H1 (cell line): ENCODE measurements at regions not wholly inside any gene's neighbourhood (a gene's known extent, or its start where the extent isn't known, plus 50 kb on each side); places are given as distances from the start of the nearest gene placed in this dataset.

Source experiments
- CTCF ChIA-PET: fragments of 300-600 bp; sonication (Branson Sonifier 250); formaldehyde crosslinking; loops from one replicate; lab custom pipeline; 2021; ENCODE audit not compliant: partially characterized antibody; lab: Charles Lee
- POLR2A ChIA-PET: fragments of 300-600 bp; sonication (Branson Sonifier 250); formaldehyde crosslinking; loops from one replicate; lab custom pipeline; 2021; ENCODE audit warnings: inconsistent platforms; ENCODE audit not compliant: partially characterized antibody; lab: Charles Lee
- DNase-seq, 2 experiments: peaks; one replicate each; pipeline versions ENCODE4 v3.0.0 to v3.0.0-alpha.2; 2010 to 2022; ENCODE audit warnings: low spot score in 2 of 2, low read depth in 1 of 2, mixed read lengths in 1 of 2
- FAIRE-seq: peaks from 2 replicates; lab custom pipeline; 2011; peaks lifted over from hg19 to GRCh38; lab: Jason Lieb, UNC
- H2AFZ ChIP-seq: 2 replicates; pipeline ENCODE4 v1.8.1; 2012; ENCODE audit warnings: low read length, inconsistent platforms
- H2AK5ac ChIP-seq: 2 replicates; pipeline ENCODE4 v1.6.1; 2013; ENCODE audit warnings: low read depth, low read length
- H2BK120ac ChIP-seq: replicated peaks from 2 replicates; pipeline ENCODE3; 2013; ENCODE audit warnings: low read depth, low read length, inconsistent platforms
- H2BK12ac ChIP-seq: 2 replicates; pipeline ENCODE4 v1.6.1; 2013; ENCODE audit warnings: low read depth, low read length
- H2BK15ac ChIP-seq: 2 replicates; pipeline ENCODE4 v1.6.1; 2013; ENCODE audit warnings: low read length
- H2BK20ac ChIP-seq: 2 replicates; pipeline ENCODE4 v1.6.1; 2013; ENCODE audit warnings: low read length
- H2BK5ac ChIP-seq: 2 replicates; pipeline ENCODE4 v1.6.1; 2013; ENCODE audit warnings: low read depth, low read length
- H3K14ac ChIP-seq: 2 replicates; pipeline ENCODE4 v1.6.1; 2013; ENCODE audit warnings: inconsistent platforms; ENCODE audit not compliant: insufficient read length
- H3K18ac ChIP-seq: 2 replicates; pipeline ENCODE4 v1.6.1; 2013; ENCODE audit warnings: low read length; ENCODE audit errors: extremely low read depth
- H3K23ac ChIP-seq: 2 replicates; pipeline ENCODE4 v1.6.1; 2013; ENCODE audit warnings: inconsistent platforms; ENCODE audit not compliant: insufficient read length
- H3K23me2 ChIP-seq: 2 replicates; pipeline ENCODE4 v1.6.1; 2013; ENCODE audit warnings: low read depth, low read length
- H3K27ac ChIP-seq: 2 replicates; pipeline ENCODE4 v1.6.1; 2011; ENCODE audit warnings: low read depth, low read length, inconsistent platforms
- H3K27me3 ChIP-seq, 4 experiments: replicated peaks in 1 of 4; 1 replicate in 1 of 4; 2 replicates in 3 of 4; pipeline versions ENCODE4 v1.6.1 to v1.8.1; 2011 to 2013; ENCODE audit warnings: low read length in 3 of 4, mild to moderate bottlenecking in 3 of 4, inconsistent platforms in 2 of 4, mixed read lengths in 2 of 4, moderate library complexity in 1 of 4; ENCODE audit not compliant: control insufficient read depth in 3 of 4, insufficient read depth in 3 of 4; ENCODE audit errors: extremely low read depth in 1 of 4
- H3K36me3 ChIP-seq, 4 experiments: 2 replicates each; pipeline versions ENCODE4 v1.6.1 to v1.8.1; 2011 to 2013; ENCODE audit warnings: mild to moderate bottlenecking in 4 of 4, low read length in 3 of 4, moderate library complexity in 2 of 4, control low read depth in 1 of 4, inconsistent platforms in 1 of 4; ENCODE audit not compliant: insufficient read depth in 4 of 4, control insufficient read depth in 2 of 4
- H3K4ac ChIP-seq: replicated peaks from 2 replicates; pipeline ENCODE3; 2013; ENCODE audit warnings: low read length, low read depth, mixed read lengths, inconsistent platforms; ENCODE audit not compliant: insufficient read length
- H3K4me1 ChIP-seq, 4 experiments: replicated peaks in 1 of 4; 1 replicate in 1 of 4; 2 replicates in 3 of 4; pipeline versions ENCODE4 v1.6.1 to v1.8.1; 2011 to 2013; ENCODE audit warnings: low read length in 3 of 4, inconsistent platforms in 2 of 4, mixed read lengths in 1 of 4; ENCODE audit not compliant: insufficient read depth in 4 of 4, control insufficient read depth in 3 of 4
- H3K4me2 ChIP-seq, 2 experiments: 2 replicates each; pipeline versions ENCODE4 v1.6.1 to v1.8.1; 2011 to 2013; ENCODE audit warnings: low read depth in 2 of 2, low read length in 2 of 2, control low read depth in 1 of 2, inconsistent platforms in 1 of 2, mild to moderate bottlenecking in 1 of 2; ENCODE audit not compliant: insufficient read depth in 1 of 2
- H3K4me3 ChIP-seq, 4 experiments: fragments of 200-600, 300-600 bp in 1 of 4; sonication (generic), shearing (Covaris generic), sonication (Bioruptor Twin) in 1 of 4; 2 replicates each; pipeline versions ENCODE4 v1.5.1 to v1.8.1; 2011 to 2016; ENCODE audit warnings: low read length in 4 of 4, low read depth in 3 of 4, control low read depth in 2 of 4, inconsistent platforms in 2 of 4, mild to moderate bottlenecking in 2 of 4, mixed read lengths in 1 of 4, moderate library complexity in 1 of 4; ENCODE audit not compliant: insufficient read depth in 2 of 4; ENCODE audit errors: extremely low read depth in 1 of 4
- H3K56ac ChIP-seq: replicated peaks from 2 replicates; pipeline ENCODE3; 2013; ENCODE audit warnings: low read depth, mild to moderate bottlenecking, mixed read lengths, low read length, inconsistent platforms; ENCODE audit not compliant: insufficient read length
- H3K79me1 ChIP-seq: 2 replicates; pipeline ENCODE4 v1.6.1; 2013; ENCODE audit warnings: low read depth, low read length, control low read depth
- H3K79me2 ChIP-seq, 2 experiments: 2 replicates each; pipeline versions ENCODE4 v1.6.1 to v1.8.1; 2012 to 2013; ENCODE audit warnings: low read length in 2 of 2, mild to moderate bottlenecking in 2 of 2, inconsistent platforms in 1 of 2; ENCODE audit not compliant: insufficient read depth in 2 of 2, control insufficient read depth in 1 of 2
- H3K9ac ChIP-seq, 4 experiments: replicated peaks in 1 of 4; 1 replicate in 1 of 4; 2 replicates in 3 of 4; pipeline versions ENCODE4 v1.6.1 to v1.8.1; 2011 to 2013; ENCODE audit warnings: low read depth in 3 of 4, low read length in 3 of 4, control low read depth in 2 of 4, mild to moderate bottlenecking in 2 of 4, moderate library complexity in 2 of 4, inconsistent platforms in 1 of 4; ENCODE audit errors: extremely low read depth in 1 of 4
- H3K9me3 ChIP-seq, 2 experiments: 2 replicates each; pipeline versions ENCODE4 v1.6.1 to v1.8.1; 2012 to 2013; ENCODE audit warnings: mild to moderate bottlenecking in 2 of 2, moderate library complexity in 2 of 2, control low read depth in 1 of 2, inconsistent platforms in 1 of 2, low read depth in 1 of 2, low read length in 1 of 2, mixed read lengths in 1 of 2; ENCODE audit not compliant: insufficient read depth in 2 of 2
- H4K20me1 ChIP-seq, 2 experiments: replicated peaks in 1 of 2; 2 replicates each; pipeline versions ENCODE3 to v1.8.1; 2011 to 2013; ENCODE audit warnings: inconsistent platforms in 2 of 2, low read length in 2 of 2, mild to moderate bottlenecking in 1 of 2; ENCODE audit not compliant: insufficient read depth in 2 of 2, control insufficient read depth in 1 of 2
- H4K5ac ChIP-seq: 2 replicates; pipeline ENCODE4 v1.6.1; 2013; ENCODE audit warnings: low read length, low read depth, mixed read lengths, inconsistent platforms; ENCODE audit not compliant: insufficient read length
- H4K8ac ChIP-seq: 2 replicates; pipeline ENCODE4 v1.8.0; 2013; ENCODE audit warnings: mild to moderate bottlenecking, moderate library complexity, low read length, inconsistent platforms; ENCODE audit not compliant: insufficient read depth; ENCODE audit errors: extremely low read depth
- H4K91ac ChIP-seq: replicated peaks from 2 replicates; pipeline ENCODE3; 2013; ENCODE audit warnings: low read length, mixed read lengths, inconsistent platforms; ENCODE audit not compliant: insufficient read length
- BACH1 ChIP-seq: IDR thresholded peaks from 2 replicates; pipeline ENCODE4 v1.6.1; 2012; ENCODE audit warnings: low read length, improper control_type of control experiment
- CEBPB ChIP-seq: IDR thresholded peaks from 2 replicates; pipeline ENCODE4 v1.6.1; 2012; ENCODE audit warnings: low read depth, low read length
- CHD1 ChIP-seq: IDR thresholded peaks from 2 replicates; pipeline ENCODE4 v1.6.1; 2012; ENCODE audit warnings: low read depth, low read length, improper control_type of control experiment
- E2F6 ChIP-seq: IDR thresholded peaks from 2 replicates; pipeline ENCODE4 v1.6.1; 2012; ENCODE audit warnings: inconsistent platforms
- GABPA ChIP-seq: IDR thresholded peaks from 2 replicates; pipeline ENCODE4 v1.6.1; 2011; ENCODE audit warnings: mild to moderate bottlenecking, low read length, moderate library complexity, borderline replicate concordance; ENCODE audit not compliant: insufficient read depth
- JUND ChIP-seq: IDR thresholded peaks from 2 replicates; pipeline ENCODE4 v1.6.1; 2011; ENCODE audit warnings: mild to moderate bottlenecking, improper control_type of control experiment, low read length
- KDM4A ChIP-seq: IDR thresholded peaks from one replicate; pipeline ENCODE4 v1.7.1; 2012; ENCODE audit warnings: low read depth, mild to moderate bottlenecking, moderate library complexity, low read length, inconsistent platforms; ENCODE audit not compliant: severe bottlenecking
- MAX ChIP-seq: IDR thresholded peaks from 2 replicates; pipeline ENCODE4 v1.6.1; 2012; ENCODE audit warnings: inconsistent platforms
- RBBP5 ChIP-seq: IDR thresholded peaks from 2 replicates; pipeline ENCODE4 v1.7.1; 2012; ENCODE audit warnings: low read depth, mild to moderate bottlenecking, inconsistent platforms, low read length, moderate library complexity, borderline replicate concordance
- RNF2 ChIP-seq: fragments of 200-900, 300-1000 bp; sonication (generic); IDR thresholded peaks from 2 replicates; pipeline ENCODE4 v1.7.1; 2016; ENCODE audit warnings: borderline replicate concordance, low read depth, mild to moderate bottlenecking, antibody characterized with exemption, low read length; ENCODE audit not compliant: poor library complexity, severe bottlenecking; ENCODE audit errors: missing control alignments
- SAP30 ChIP-seq: fragments of 300-600 bp; sonication (generic); IDR thresholded peaks from 2 replicates; pipeline ENCODE4 v1.7.1; 2012; ENCODE audit warnings: low read length, moderate library complexity, mild to moderate bottlenecking, inconsistent platforms; ENCODE audit not compliant: insufficient read depth, insufficient replicate concordance
- SP1 ChIP-seq: IDR thresholded peaks from 2 replicates; pipeline ENCODE4 v1.6.1; 2011; ENCODE audit warnings: low read depth, low read length
- TCF12 ChIP-seq: IDR thresholded peaks from 2 replicates; pipeline ENCODE4 v1.6.1; 2011; ENCODE audit warnings: low read depth, mild to moderate bottlenecking, low read length
- TEAD4 ChIP-seq: IDR thresholded peaks from 2 replicates; pipeline ENCODE4 v1.6.1; 2012; ENCODE audit warnings: low read depth, low read length, inconsistent platforms, mixed read lengths
- WGBS, 2 experiments: shearing (Covaris generic) in 1 of 2; methylation state at CpG; one replicate each; pipeline versions ENCODE4 v1.1.6 to v1.1.7; 2013 to 2015; ENCODE audit warnings: low lambda C conversion rate in 2 of 2, mixed read lengths in 2 of 2, inconsistent platforms in 1 of 2, low coverage in 1 of 2, missing lambda C conversion rate in 1 of 2; ENCODE audit not compliant: insufficient replicate concordance in 2 of 2, insufficient coverage in 1 of 2, insufficient read length in 1 of 2; ENCODE audit errors: extremely low coverage in 1 of 2, missing lambda C conversion rate in 1 of 2; 5-methylcytosine and 5-hydroxymethylcytosine counted together

GRCh38 chr4:28093071-28093470 lies 1232.4 kb downstream of the STIM2 start:
- H3K4ac ChIP-seq = no peak overlapping the region
- H3K23ac ChIP-seq = no peak overlapping the region
- FAIRE-seq (no peak), DNase-seq (no peak)
- no peak overlapping the region for H2AK5ac ChIP-seq
- no peak overlapping the region for H4K8ac ChIP-seq
- CTCF ChIA-PET = interaction anchor here (1.0 kb wide), 1 partner anchor 63 kb away, joined by 3 read pairs; no protein-coding TSS in a partner anchor
- POLR2A ChIA-PET = no interaction called here
- H3K36me3 ChIP-seq = no peaks in the 10 kb centered on the region
- no peak overlapping the region for H3K4me3 ChIP-seq
- H2BK20ac ChIP-seq = no peak overlapping the region
- no peak overlapping the region for H4K91ac ChIP-seq
- no peak overlapping the region for H3K27ac ChIP-seq
- no peaks in the 10 kb centered on the region for H3K4me1 ChIP-seq
- H2BK12ac ChIP-seq = no peak overlapping the region
- no peak overlapping the region for H4K5ac ChIP-seq
- H3K27me3 ChIP-seq = no peaks in the 10 kb centered on the region
- H3K9me3 ChIP-seq = no peaks in the 10 kb centered on the region
- H2BK15ac ChIP-seq = no peak overlapping the region
- H3K79me1 ChIP-seq = no peaks in the 10 kb centered on the region
- no peak overlapping the region for H3K18ac ChIP-seq
- no peaks in the 10 kb centered on the region for H3K23me2 ChIP-seq
- WGBS, 2 experiments = 63% methylated on average over 3 of the region's 3 CpGs; no CpG with 5 or more reads in 1 of the 2 experiments
- H2AFZ ChIP-seq = no peak overlapping the region
- H3K79me2 ChIP-seq = no peaks in the 10 kb centered on the region
- no peak overlapping the region for H2BK5ac ChIP-seq
- H3K56ac ChIP-seq = no peak overlapping the region
- no peak overlapping the region for H2BK120ac ChIP-seq
- H3K4me2 ChIP-seq = no peak overlapping the region
- no peak overlapping the region for H3K14ac ChIP-seq
- H4K20me1 ChIP-seq = no peaks in the 10 kb centered on the region
- H3K9ac ChIP-seq = no peak overlapping the region
- TF ChIP-seq E2F6 = no peak
- no peak for TF ChIP-seq JUND
- no peak for TF ChIP-seq RBBP5
- no peak for TF ChIP-seq TCF12
- no peak for TF ChIP-seq RNF2
- TF ChIP-seq GABPA = no peak
- no peak for TF ChIP-seq CEBPB
- TF ChIP-seq TEAD4 = no peak
- TF ChIP-seq BACH1 = no peak
- no peak for TF ChIP-seq MAX
- TF ChIP-seq SP1 = no peak
- TF ChIP-seq CHD1 = no peak
- TF ChIP-seq KDM4A = no peak
- TF ChIP-seq SAP30 = no peak
